GM12892 (cell line): ENCODE measurements at regions not wholly inside any gene's neighbourhood (a gene's known extent, or its start where the extent isn't known, plus 50 kb on each side); places are given as distances from the start of the nearest gene placed in this dataset.

Experiments
- DNase-seq: peaks from one replicate; pipeline ENCODE4 v3.0.0; 2011; ENCODE audit not compliant: insufficient read length
- FAIRE-seq: peaks from 2 replicates; lab custom pipeline; 2011; peaks lifted over from hg19 to GRCh38; lab: Jason Lieb, UNC
- POLR2A ChIP-seq: IDR thresholded peaks from 2 replicates; pipeline ENCODE4 v1.6.1; 2011; ENCODE audit warnings: low read depth, low read length, control low read depth
- POLR2AphosphoS5 ChIP-seq: IDR thresholded peaks from 2 replicates; pipeline ENCODE4 v1.6.1; 2011; ENCODE audit warnings: low read depth, low read length, control low read depth
- TAF1 ChIP-seq: IDR thresholded peaks from 2 replicates; pipeline ENCODE4 v1.6.1; 2011; ENCODE audit warnings: low read depth, mild to moderate bottlenecking, control low read depth, low read length, borderline replicate concordance

DNA sequence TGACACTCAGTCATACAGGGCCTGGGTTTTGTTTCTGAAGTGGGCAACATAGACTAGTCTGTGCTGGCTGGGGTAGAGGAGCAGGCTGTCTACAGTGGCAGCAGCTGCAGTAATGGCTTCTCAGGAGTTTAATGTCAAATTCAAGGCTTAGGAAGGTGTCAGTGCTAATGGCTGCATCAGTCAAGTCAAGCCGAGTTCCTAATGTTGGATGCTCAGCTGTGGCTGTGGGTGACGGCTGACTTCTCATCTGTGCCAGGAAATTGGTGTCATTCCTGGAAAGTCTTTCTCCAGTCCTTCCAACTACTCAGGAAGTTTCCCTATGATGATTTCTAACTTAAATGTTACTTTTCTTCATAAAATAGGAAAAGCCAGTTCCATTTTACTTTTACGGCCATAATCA is 468.1 kb upstream of the IGFBP3 start:
- no peak for FAIRE-seq
- TF ChIP-seq POLR2A = no peak
- TF ChIP-seq POLR2AphosphoS5 = no peak
- TF ChIP-seq TAF1 = no peak

DNA sequence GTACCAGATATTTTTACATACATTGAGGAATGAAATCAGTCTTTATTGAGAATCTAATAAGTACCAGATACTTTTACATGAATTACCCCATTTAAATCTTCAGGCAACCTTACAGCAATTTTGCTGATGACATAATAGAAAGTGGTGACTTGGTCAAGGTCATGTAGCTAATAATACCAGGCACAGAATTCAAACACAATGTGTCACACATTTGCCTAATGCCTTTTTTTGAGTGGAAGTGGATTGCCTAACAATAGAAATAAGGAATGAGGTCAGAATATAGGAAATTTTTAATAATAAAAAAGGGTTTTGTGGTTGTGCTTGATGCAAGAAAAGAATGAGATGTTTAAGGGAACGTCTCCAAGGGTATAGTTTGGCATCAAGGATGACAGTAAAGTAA is 466.6 kb upstream of the IGFBP3 start:
- FAIRE-seq (no peak), DNase-seq (no peak)
- TF ChIP-seq POLR2A = no peak
- no peak for TF ChIP-seq POLR2AphosphoS5
- TF ChIP-seq TAF1 = no peak

More for the DNA sequence above, 468.1 kb upstream of the IGFBP3 start:
- DNase-seq = no peak

GRCh38 chr7:46386428-46387399 is 465.6 kb upstream of the IGFBP3 start:
- DNase-seq = no peak
- FAIRE-seq = no peak
- no peak for TF ChIP-seq POLR2AphosphoS5
- no peak for TF ChIP-seq POLR2A
- TF ChIP-seq TAF1 = no peak

DNA sequence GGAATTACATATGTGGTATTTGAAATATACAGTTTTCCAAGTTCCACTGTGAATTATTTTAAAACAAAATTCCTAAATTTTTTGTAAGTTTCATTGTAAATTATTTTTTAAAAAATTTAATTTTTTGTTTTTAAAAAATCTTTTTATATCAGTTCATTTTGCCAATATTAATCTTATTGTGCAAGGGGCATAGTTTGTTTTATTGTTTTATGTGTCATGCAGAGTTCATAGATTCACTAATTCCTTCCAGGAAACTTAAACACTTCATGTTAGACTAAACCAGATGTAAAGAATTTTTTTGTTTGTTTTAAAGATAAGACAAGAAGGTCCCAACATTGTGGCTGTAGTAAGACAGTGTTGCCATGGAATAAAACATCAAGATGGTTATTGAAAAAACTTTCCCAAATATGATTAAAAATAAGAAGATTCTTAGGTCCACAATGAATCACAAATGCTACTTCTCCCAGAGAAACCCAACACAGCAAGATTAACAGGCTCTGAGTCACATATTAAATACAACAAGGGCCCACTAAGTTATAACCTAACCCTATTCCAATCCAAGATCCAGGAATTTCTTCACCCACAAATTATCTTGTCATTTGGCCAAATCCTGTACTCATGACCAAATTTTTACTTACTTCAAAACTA is 464.7 kb upstream of the IGFBP3 start:
- TF ChIP-seq TAF1 = no peak
- TF ChIP-seq POLR2AphosphoS5 = no peak
- FAIRE-seq = no peak
- no peak for DNase-seq

- no peak for FAIRE-seq
- DNase-seq = no peak
- TF ChIP-seq POLR2AphosphoS5 (no peak), POLR2A (no peak), TAF1 (no peak)
These were observed 462.5 kb upstream of the IGFBP3 start for GRCh38 chr7:46383605-46384004.

DNA sequence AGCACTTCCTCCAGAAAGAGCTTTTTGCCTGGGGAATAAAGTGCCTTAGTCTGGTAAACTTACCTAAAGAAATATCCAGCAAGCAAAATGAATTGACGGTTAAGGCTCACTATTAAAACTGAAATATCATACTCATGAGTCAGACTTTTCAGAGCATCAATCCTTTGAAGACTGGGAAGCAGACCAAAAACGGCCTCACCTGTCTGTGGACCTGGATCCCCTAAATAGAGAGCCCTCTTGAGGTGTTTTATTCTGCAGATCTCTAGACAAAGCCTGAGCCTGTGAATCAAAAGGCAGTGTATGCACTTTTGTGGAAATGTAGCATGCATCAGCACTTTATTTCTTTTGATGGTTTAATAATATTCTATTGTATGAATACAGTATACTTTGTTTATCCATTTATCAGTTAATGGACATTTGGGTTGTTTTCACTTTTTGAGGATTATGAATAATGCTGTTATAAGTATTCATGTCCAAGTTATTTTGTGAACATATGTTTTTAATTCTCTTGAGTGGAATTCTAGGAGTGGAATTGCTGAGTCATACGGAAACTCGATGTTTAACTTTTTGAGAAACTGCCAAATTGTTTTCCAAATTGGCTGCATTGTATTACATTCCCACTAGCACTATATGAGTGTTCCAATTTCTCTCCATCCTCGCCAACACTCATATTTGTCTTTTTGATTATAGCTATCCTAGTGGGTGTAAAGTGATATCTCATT is 449.0 kb upstream of the IGFBP3 start:
- FAIRE-seq = no peak
- no peak for TF ChIP-seq POLR2AphosphoS5
- TF ChIP-seq POLR2A = no peak
- no peak for TF ChIP-seq TAF1
- DNase-seq = no peak

- FAIRE-seq (no peak), DNase-seq (no peak)
- TF ChIP-seq POLR2A = no peak
- no peak for TF ChIP-seq POLR2AphosphoS5
- TF ChIP-seq TAF1 = no peak
These were observed 447.8 kb upstream of the IGFBP3 start for GRCh38 chr7:46368871-46369270.

GRCh38 chr7:46366526-46366925 is 445.5 kb upstream of the IGFBP3 start:
- no peak for DNase-seq
- TF ChIP-seq TAF1 (no peak), POLR2A (no peak), POLR2AphosphoS5 (no peak)
- no peak for FAIRE-seq

- no peak for FAIRE-seq
- no peak for DNase-seq
- TF ChIP-seq POLR2AphosphoS5 (no peak), POLR2A (no peak), TAF1 (no peak)
These were observed 442.6 kb upstream of the IGFBP3 start for GRCh38 chr7:46363688-46364087.

DNA sequence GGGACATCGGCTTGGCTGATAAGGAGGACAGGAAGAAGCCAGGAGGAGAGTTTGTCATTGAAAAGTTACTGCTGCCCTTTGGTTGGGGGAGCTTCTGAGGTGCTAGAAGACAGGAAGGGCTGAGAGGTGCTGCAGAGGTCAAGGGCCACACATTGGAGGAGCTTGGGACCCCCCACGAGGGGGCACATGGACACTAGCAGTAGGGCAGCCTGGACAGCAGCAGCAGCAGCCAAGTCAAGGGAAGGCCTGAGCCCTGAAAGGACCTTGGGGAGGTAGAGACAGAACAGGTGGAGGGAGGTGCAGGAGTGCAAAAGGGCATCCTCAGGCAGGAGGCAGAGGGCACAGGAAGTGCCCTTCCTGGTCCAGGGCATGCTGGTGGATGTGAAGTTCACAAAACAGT is 439.7 kb upstream of the IGFBP3 start:
- DNase-seq (no peak), FAIRE-seq (no peak)
- TF ChIP-seq TAF1 (no peak), POLR2AphosphoS5 (no peak), POLR2A (no peak)

- no peak for TF ChIP-seq POLR2A
- DNase-seq (no peak), FAIRE-seq (no peak)
These were observed 439.2 kb upstream of the IGFBP3 start for GRCh38 chr7:46360296-46360695.
